Activated naive CD8-positive, alpha-beta T cell treated with anti-CD3 and anti-CD28 coated beads, Interleukin-2, amount 50 U/mL, for 24 hours (primary cell): ENCODE measurements at regions not wholly inside any gene's neighbourhood (a gene's known extent, or its start where the extent isn't known, plus 50 kb on each side); places are given as distances from the start of the nearest gene placed in this dataset.

Experiments used
- ATAC-seq: fragments of 150-1000 bp; cut with Tn5 transposase; one replicate; pipeline ENCODE4 v1.10.0; 2021
- DNase-seq: peaks from one replicate; pipeline ENCODE4 v3.0.0; 2021
- H3K27ac Mint-ChIP-seq: one replicate; pipeline ENCODE4 v1.8.0; 2021; ENCODE audit warnings: mild to moderate bottlenecking, mixed read lengths
- H3K27me3 Mint-ChIP-seq: one replicate; pipeline ENCODE4 v1.8.0; 2021; ENCODE audit warnings: mixed read lengths
- H3K36me3 Mint-ChIP-seq: one replicate; pipeline ENCODE4 v1.8.0; 2021; ENCODE audit warnings: low read depth, mixed read lengths
- H3K4me1 Mint-ChIP-seq: one replicate; pipeline ENCODE4 v1.8.0; 2021; ENCODE audit warnings: mixed read lengths
- H3K4me3 Mint-ChIP-seq: one replicate; pipeline ENCODE4 v1.8.0; 2021; ENCODE audit warnings: mild to moderate bottlenecking, moderate library complexity, mixed read lengths
- H3K9me3 Mint-ChIP-seq: one replicate; pipeline ENCODE4 v1.8.0; 2021; ENCODE audit warnings: mixed read lengths

- no peak overlapping the region for H3K27ac Mint-ChIP-seq
- H3K36me3 Mint-ChIP-seq, result no peaks in the 10 kb centered on the region
- peaks cover 3% of the 10 kb centered on the region for H3K9me3 Mint-ChIP-seq
- no peak for ATAC-seq
- H3K4me3 Mint-ChIP-seq, result no peak overlapping the region
- H3K27me3 Mint-ChIP-seq, result no peaks in the 10 kb centered on the region
- no peaks in the 10 kb centered on the region for H3K4me1 Mint-ChIP-seq
- no peak for DNase-seq
Measured at GRCh38 chr7:153397459-153397858, 637.9 kb downstream of the ACTR3B start.

- Mint-ChIP-seq H3K27me3 (no peaks in the 10 kb centered on the region), H3K9me3 (peaks cover 3% of the 10 kb centered on the region), H3K4me3 (no peak overlapping the region), H3K36me3 (no peaks in the 10 kb centered on the region), H3K4me1 (no peaks in the 10 kb centered on the region), H3K27ac (no peak overlapping the region)
- no peak for ATAC-seq
- DNase-seq, result no peak
Measured at GRCh38 chr7:153397906-153398305, 638.4 kb downstream of the ACTR3B start.

GRCh38 chr7:153398370-153398769 is 638.8 kb downstream of the ACTR3B start:
- Mint-ChIP-seq H3K9me3 (peaks cover 3% of the 10 kb centered on the region), H3K4me3 (no peak overlapping the region), H3K4me1 (no peaks in the 10 kb centered on the region), H3K27ac (no peak overlapping the region), H3K36me3 (no peaks in the 10 kb centered on the region), H3K27me3 (no peaks in the 10 kb centered on the region)
- DNase-seq (no peak), ATAC-seq (no peak)

- H3K27me3 Mint-ChIP-seq, result no peaks in the 10 kb centered on the region
- ATAC-seq (no peak), DNase-seq (no peak)
- H3K27ac Mint-ChIP-seq, result no peak overlapping the region
- H3K4me3 Mint-ChIP-seq, result no peak overlapping the region
- no peaks in the 10 kb centered on the region for H3K36me3 Mint-ChIP-seq
- H3K4me1 Mint-ChIP-seq, result no peaks in the 10 kb centered on the region
- peaks cover 2% of the 10 kb centered on the region for H3K9me3 Mint-ChIP-seq
Measured at GRCh38 chr7:153398789-153399553, 639.4 kb downstream of the ACTR3B start.

- DNase-seq, result no peak
- Mint-ChIP-seq H3K27ac (no peak overlapping the region), H3K27me3 (no peaks in the 10 kb centered on the region), H3K36me3 (no peaks in the 10 kb centered on the region), H3K4me3 (no peak overlapping the region), H3K9me3 (no peaks in the 10 kb centered on the region), H3K4me1 (no peaks in the 10 kb centered on the region)
- no peak for ATAC-seq
Measured at GRCh38 chr7:153399554-153399940, 640.0 kb downstream of the ACTR3B start.

GRCh38 chr7:153400735-153401593 is 641.4 kb downstream of the ACTR3B start:
- no peaks in the 10 kb centered on the region for H3K4me1 Mint-ChIP-seq
- ATAC-seq (no peak), DNase-seq (no peak)
- no peaks in the 10 kb centered on the region for H3K36me3 Mint-ChIP-seq
- no peak overlapping the region for H3K27ac Mint-ChIP-seq
- H3K4me3 Mint-ChIP-seq, result no peak overlapping the region
- H3K9me3 Mint-ChIP-seq, result no peaks in the 10 kb centered on the region
- no peaks in the 10 kb centered on the region for H3K27me3 Mint-ChIP-seq

GRCh38 chr7:153401795-153402720 is 642.5 kb downstream of the ACTR3B start:
- ATAC-seq, result no peak
- no peaks in the 10 kb centered on the region for H3K36me3 Mint-ChIP-seq
- no peaks in the 10 kb centered on the region for H3K27me3 Mint-ChIP-seq
- no peaks in the 10 kb centered on the region for H3K9me3 Mint-ChIP-seq
- H3K27ac Mint-ChIP-seq, result no peak overlapping the region
- no peak overlapping the region for H3K4me3 Mint-ChIP-seq
- DNase-seq, result no peak
- H3K4me1 Mint-ChIP-seq, result no peaks in the 10 kb centered on the region

- no peak for ATAC-seq
- Mint-ChIP-seq H3K27ac (no peak overlapping the region), H3K27me3 (no peaks in the 10 kb centered on the region), H3K9me3 (no peaks in the 10 kb centered on the region), H3K4me3 (no peak overlapping the region), H3K36me3 (no peaks in the 10 kb centered on the region), H3K4me1 (no peaks in the 10 kb centered on the region)
- no peak for DNase-seq
Measured at GRCh38 chr7:153402721-153403541, 643.4 kb downstream of the ACTR3B start.

- Mint-ChIP-seq H3K9me3 (no peaks in the 10 kb centered on the region), H3K4me1 (no peaks in the 10 kb centered on the region), H3K27ac (no peak overlapping the region), H3K4me3 (no peak overlapping the region), H3K36me3 (no peaks in the 10 kb centered on the region), H3K27me3 (no peaks in the 10 kb centered on the region)
- DNase-seq (no peak), ATAC-seq (no peak)
Measured at GRCh38 chr7:153404124-153404523, 644.6 kb downstream of the ACTR3B start.

GRCh38 chr7:153404781-153405279 is 645.3 kb downstream of the ACTR3B start:
- Mint-ChIP-seq H3K27me3 (no peaks in the 10 kb centered on the region), H3K4me3 (no peak overlapping the region), H3K27ac (no peak overlapping the region), H3K9me3 (no peaks in the 10 kb centered on the region), H3K36me3 (no peaks in the 10 kb centered on the region), H3K4me1 (no peaks in the 10 kb centered on the region)
- ATAC-seq (no peak), DNase-seq (no peak)

GRCh38 chr7:153405704-153406485 is 646.3 kb upstream of the DPP6 start:
- Mint-ChIP-seq H3K4me3 (no peak overlapping the region), H3K36me3 (no peaks in the 10 kb centered on the region), H3K27ac (no peak overlapping the region), H3K4me1 (no peaks in the 10 kb centered on the region), H3K9me3 (peaks cover 2% of the 10 kb centered on the region), H3K27me3 (no peaks in the 10 kb centered on the region)
- DNase-seq (no peak), ATAC-seq (no peak)

- Mint-ChIP-seq H3K9me3 (peaks cover 7% of the 10 kb centered on the region), H3K36me3 (no peaks in the 10 kb centered on the region), H3K4me3 (no peak overlapping the region), H3K27ac (no peak overlapping the region), H3K4me1 (no peaks in the 10 kb centered on the region), H3K27me3 (no peaks in the 10 kb centered on the region)
- no peak for DNase-seq
- no peak for ATAC-seq
Measured at GRCh38 chr7:153406486-153406872, 645.7 kb upstream of the DPP6 start.
